ENCODE measurements at regions not wholly inside any gene's neighbourhood (a gene's known extent, or its start where the extent isn't known, plus 50 kb on each side); places are given as distances from the start of the nearest gene placed in this dataset.

- TF ChIP-seq CTCF (IDR thresholded peaks at IDR 0.05; ENCODE audit: low read depth, low read length) (no peak), MYC (IDR thresholded peaks at IDR 0.05; ENCODE audit: low read depth, low read length) (no peak), POLR2A (IDR thresholded peaks at IDR 0.05; ENCODE audit: extremely low read depth, insufficient read length) (no peak)
Measured at GRCh38 chr11:86726770-86727504, 54.5 kb upstream of the ME3 start.
